Liver (tissue), 8 donors: ENCODE measurements at regions not wholly inside any gene's neighbourhood (a gene's known extent, or its start where the extent isn't known, plus 50 kb on each side); places are given as distances from the start of the nearest gene placed in this dataset.

Experiments used
- DNase-seq: peaks from one replicate; pipeline ENCODE4 v3.0.0-alpha.2; 2017; ENCODE audit warnings: low spot score
- H3K27ac ChIP-seq, 2 donors: one replicate each; pipeline ENCODE4 v1.7.0; 2013; ENCODE audit warnings: inconsistent platforms in 2 of 2, low read length in 2 of 2, control low read depth in 1 of 2, low read depth in 1 of 2, mild to moderate bottlenecking in 1 of 2
- H3K27me3 ChIP-seq, 4 donors: one replicate each; pipeline versions ENCODE4 v1.6.1 to v1.7.0; 2013; ENCODE audit warnings: low read length in 3 of 4, inconsistent platforms in 1 of 4, mild to moderate bottlenecking in 1 of 4, moderate library complexity in 1 of 4; ENCODE audit not compliant: control insufficient read depth in 4 of 4, insufficient read depth in 4 of 4
- H3K36me3 ChIP-seq, 4 donors: one replicate each; pipeline versions ENCODE4 v1.6.1 to v1.7.0; 2013; ENCODE audit warnings: low read length in 3 of 4, mild to moderate bottlenecking in 3 of 4, low read depth in 1 of 4, moderate library complexity in 1 of 4; ENCODE audit not compliant: control insufficient read depth in 4 of 4, insufficient read depth in 3 of 4
- H3K4me1 ChIP-seq, 4 donors: one replicate each; pipeline versions ENCODE4 v1.6.1 to v1.7.0; 2013; ENCODE audit warnings: low read length in 3 of 4, mild to moderate bottlenecking in 3 of 4, moderate library complexity in 1 of 4; ENCODE audit not compliant: control insufficient read depth in 4 of 4, insufficient read depth in 4 of 4
- H3K4me3 ChIP-seq, 3 donors: one replicate each; pipeline versions ENCODE4 v1.6.1 to v1.7.0; 2013; ENCODE audit warnings: low read length in 3 of 3, control low read depth in 1 of 3, low read depth in 1 of 3, mild to moderate bottlenecking in 1 of 3
- H3K9ac ChIP-seq, 2 donors: one replicate each; pipeline ENCODE4 v1.7.0; 2013; ENCODE audit warnings: low read length in 2 of 2, mild to moderate bottlenecking in 2 of 2, moderate library complexity in 2 of 2, control low read depth in 1 of 2, low read depth in 1 of 2
- H3K9me3 ChIP-seq, 4 donors: one replicate each; pipeline versions ENCODE4 v1.6.1 to v1.7.0; 2013; ENCODE audit warnings: low read length in 3 of 4; ENCODE audit not compliant: control insufficient read depth in 4 of 4
- EGR1 ChIP-seq, 2 donors: IDR thresholded peaks; 2 replicates each; pipeline ENCODE4 v1.6.1; 2016 to 2018; ENCODE audit warnings: antibody characterized with exemption in 2 of 2, low read depth in 2 of 2
- FOXA1 ChIP-seq: IDR thresholded peaks from 2 replicates; pipeline ENCODE4 v1.6.1; 2016; ENCODE audit warnings: antibody characterized with exemption
- FOXA2 ChIP-seq: IDR thresholded peaks from 2 replicates; pipeline ENCODE4 v1.6.1; 2016; ENCODE audit warnings: antibody characterized with exemption
- NR2F2 ChIP-seq: IDR thresholded peaks from 2 replicates; pipeline ENCODE4 v1.6.1; 2016; ENCODE audit warnings: antibody characterized with exemption
- REST ChIP-seq: IDR thresholded peaks from 2 replicates; pipeline ENCODE4 v1.6.1; 2016; ENCODE audit warnings: antibody characterized with exemption, mild to moderate bottlenecking
- RXRA ChIP-seq, 2 donors: IDR thresholded peaks; 2 replicates each; pipeline ENCODE4 v1.6.1; 2017 to 2018; ENCODE audit warnings: antibody characterized with exemption in 2 of 2, mild to moderate bottlenecking in 1 of 2
- YY1 ChIP-seq: IDR thresholded peaks from 2 replicates; pipeline ENCODE4 v1.6.1; 2016; ENCODE audit warnings: antibody characterized with exemption, mild to moderate bottlenecking
- WGBS: extraction: QIAGEN DNeasy Blood & Tissue Kit; methylation state at CpG from one replicate; pipeline ENCODE4 v1.1.7; 2013; 5-methylcytosine and 5-hydroxymethylcytosine counted together
- TF ChIP-seq, protein P1 (sequence below): IDR thresholded peaks from 2 replicates; pipeline ENCODE4 v1.6.1; 2016; ENCODE audit warnings: antibody characterized with exemption
- TF ChIP-seq, protein P2 (sequence below): fragments of 150-350 bp; IDR thresholded peaks from 2 replicates; pipeline ENCODE4 v1.5.1; 2017; ENCODE audit warnings: improper control_type of control experiment, low read depth, low read length; ENCODE audit not compliant: missing input control
- TF ChIP-seq, protein P3 (sequence below): IDR thresholded peaks from 2 replicates; pipeline ENCODE4 v1.6.1; 2016; ENCODE audit warnings: antibody characterized with exemption
- TF ChIP-seq, protein P4 (sequence below): IDR thresholded peaks from 2 replicates; pipeline ENCODE4 v1.6.1; 2016; ENCODE audit warnings: antibody characterized with exemption
- donor health status: healthy.
- donor health status: healthy.
- donor health status: healthy.
- donor health status: healthy.
- donor health status: healthy.

- DNase-seq: no peak
- no peaks in the 10 kb centered on the region for H3K27me3 ChIP-seq
- H3K27ac ChIP-seq: no peak overlapping the region
- no peaks in the 10 kb centered on the region for H3K36me3 ChIP-seq
- TF ChIP-seq RXRA (IDR thresholded peaks at IDR 0.05) (no peak), EGR1 (IDR thresholded peaks at IDR 0.05; ENCODE audit: low read depth in 2 of 2) (no peak), NR2F2 (no peak)
- TF ChIP-seq, protein P1, sequence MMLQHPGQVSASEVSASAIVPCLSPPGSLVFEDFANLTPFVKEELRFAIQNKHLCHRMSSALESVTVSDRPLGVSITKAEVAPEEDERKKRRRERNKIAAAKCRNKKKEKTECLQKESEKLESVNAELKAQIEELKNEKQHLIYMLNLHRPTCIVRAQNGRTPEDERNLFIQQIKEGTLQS: no peak
- H3K9ac ChIP-seq: peak overlapping the region in 1 of 2 donors; percentile 27
- H3K4me1 ChIP-seq: peaks cover 0 to 5% (median 0%) of the 10 kb centered on the region in 4 donors
- no peak overlapping the region for H3K4me3 ChIP-seq
- no peaks in the 10 kb centered on the region for H3K9me3 ChIP-seq
Observed at GRCh38 chr2:53610260-53610659, 157.3 kb upstream of the CHAC2 start.

DNA sequence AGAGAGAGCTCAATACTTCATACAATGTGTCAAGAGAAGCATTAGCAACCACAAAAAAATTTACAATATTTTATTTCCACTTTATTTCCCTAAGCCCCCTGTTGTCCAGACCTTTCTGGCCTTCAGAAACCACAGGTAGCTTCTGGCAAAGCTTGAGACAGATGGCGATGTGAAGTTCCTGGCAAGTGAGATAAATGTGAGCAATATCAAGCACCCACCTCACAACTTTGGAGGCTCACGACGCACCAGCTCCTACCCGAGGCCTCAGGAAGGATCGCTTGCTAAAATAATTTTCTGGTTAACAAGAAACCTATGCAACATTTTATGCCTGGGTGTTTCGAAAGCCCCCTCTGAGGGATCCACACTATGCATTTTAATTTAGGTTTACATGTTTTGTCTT lies 158.1 kb upstream of the CHAC2 start:
- H3K27me3 ChIP-seq: no peaks in the 10 kb centered on the region
- no peak for DNase-seq
- H3K27ac ChIP-seq: no peak overlapping the region
- H3K9me3 ChIP-seq: no peaks in the 10 kb centered on the region
- H3K4me3 ChIP-seq: no peak overlapping the region
- TF ChIP-seq YY1 (no peak), FOXA1 (no peak), FOXA2 (no peak), EGR1 (IDR thresholded peaks at IDR 0.05; ENCODE audit: low read depth in 2 of 2) (no peak), REST (no peak)
- TF ChIP-seq, protein P2, sequence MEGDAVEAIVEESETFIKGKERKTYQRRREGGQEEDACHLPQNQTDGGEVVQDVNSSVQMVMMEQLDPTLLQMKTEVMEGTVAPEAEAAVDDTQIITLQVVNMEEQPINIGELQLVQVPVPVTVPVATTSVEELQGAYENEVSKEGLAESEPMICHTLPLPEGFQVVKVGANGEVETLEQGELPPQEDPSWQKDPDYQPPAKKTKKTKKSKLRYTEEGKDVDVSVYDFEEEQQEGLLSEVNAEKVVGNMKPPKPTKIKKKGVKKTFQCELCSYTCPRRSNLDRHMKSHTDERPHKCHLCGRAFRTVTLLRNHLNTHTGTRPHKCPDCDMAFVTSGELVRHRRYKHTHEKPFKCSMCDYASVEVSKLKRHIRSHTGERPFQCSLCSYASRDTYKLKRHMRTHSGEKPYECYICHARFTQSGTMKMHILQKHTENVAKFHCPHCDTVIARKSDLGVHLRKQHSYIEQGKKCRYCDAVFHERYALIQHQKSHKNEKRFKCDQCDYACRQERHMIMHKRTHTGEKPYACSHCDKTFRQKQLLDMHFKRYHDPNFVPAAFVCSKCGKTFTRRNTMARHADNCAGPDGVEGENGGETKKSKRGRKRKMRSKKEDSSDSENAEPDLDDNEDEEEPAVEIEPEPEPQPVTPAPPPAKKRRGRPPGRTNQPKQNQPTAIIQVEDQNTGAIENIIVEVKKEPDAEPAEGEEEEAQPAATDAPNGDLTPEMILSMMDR: no peak
- TF ChIP-seq, protein P1: no peak
- TF ChIP-seq, protein P3, sequence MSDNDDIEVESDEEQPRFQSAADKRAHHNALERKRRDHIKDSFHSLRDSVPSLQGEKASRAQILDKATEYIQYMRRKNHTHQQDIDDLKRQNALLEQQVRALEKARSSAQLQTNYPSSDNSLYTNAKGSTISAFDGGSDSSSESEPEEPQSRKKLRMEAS: no peak
- TF ChIP-seq, protein P4, sequence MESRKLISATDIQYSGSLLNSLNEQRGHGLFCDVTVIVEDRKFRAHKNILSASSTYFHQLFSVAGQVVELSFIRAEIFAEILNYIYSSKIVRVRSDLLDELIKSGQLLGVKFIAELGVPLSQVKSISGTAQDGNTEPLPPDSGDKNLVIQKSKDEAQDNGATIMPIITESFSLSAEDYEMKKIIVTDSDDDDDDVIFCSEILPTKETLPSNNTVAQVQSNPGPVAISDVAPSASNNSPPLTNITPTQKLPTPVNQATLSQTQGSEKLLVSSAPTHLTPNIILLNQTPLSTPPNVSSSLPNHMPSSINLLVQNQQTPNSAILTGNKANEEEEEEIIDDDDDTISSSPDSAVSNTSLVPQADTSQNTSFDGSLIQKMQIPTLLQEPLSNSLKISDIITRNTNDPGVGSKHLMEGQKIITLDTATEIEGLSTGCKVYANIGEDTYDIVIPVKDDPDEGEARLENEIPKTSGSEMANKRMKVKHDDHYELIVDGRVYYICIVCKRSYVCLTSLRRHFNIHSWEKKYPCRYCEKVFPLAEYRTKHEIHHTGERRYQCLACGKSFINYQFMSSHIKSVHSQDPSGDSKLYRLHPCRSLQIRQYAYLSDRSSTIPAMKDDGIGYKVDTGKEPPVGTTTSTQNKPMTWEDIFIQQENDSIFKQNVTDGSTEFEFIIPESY: no peak
- H3K9ac ChIP-seq: no peak overlapping the region
- no peaks in the 10 kb centered on the region for H3K36me3 ChIP-seq
- peaks cover 0 to 5% (median 0%) of the 10 kb centered on the region in 4 donors for H3K4me1 ChIP-seq
- 96% methylated on average over 6 of the region's 6 CpGs for WGBS
